ENCODE measurements at regions not wholly inside any gene's neighbourhood (a gene's known extent, or its start where the extent isn't known, plus 50 kb on each side); places are given as distances from the start of the nearest gene placed in this dataset.

DNA sequence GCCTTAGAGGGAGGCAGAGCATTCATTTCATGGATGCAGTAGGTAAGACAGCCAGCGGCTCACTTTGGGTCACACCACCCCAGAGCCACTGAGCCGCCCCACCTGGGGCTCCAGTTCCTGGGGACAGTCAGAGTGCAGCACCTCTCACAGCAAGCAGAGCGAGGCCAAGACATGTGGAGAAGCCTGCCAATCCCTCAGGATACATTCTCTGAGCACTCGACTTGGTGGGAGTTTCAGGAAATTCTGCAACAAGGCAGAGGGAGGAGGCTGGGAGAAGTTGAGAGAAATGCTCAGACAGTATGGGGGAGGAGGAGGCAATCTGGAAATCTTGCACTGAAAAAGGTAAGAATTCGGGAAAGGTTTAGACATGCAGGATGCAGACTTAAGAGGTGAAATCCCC lies 60.8 kb upstream of the WLS start:
- DNase-seq (ENCODE audit: low spot score), result peak; percentile 20

DNA sequence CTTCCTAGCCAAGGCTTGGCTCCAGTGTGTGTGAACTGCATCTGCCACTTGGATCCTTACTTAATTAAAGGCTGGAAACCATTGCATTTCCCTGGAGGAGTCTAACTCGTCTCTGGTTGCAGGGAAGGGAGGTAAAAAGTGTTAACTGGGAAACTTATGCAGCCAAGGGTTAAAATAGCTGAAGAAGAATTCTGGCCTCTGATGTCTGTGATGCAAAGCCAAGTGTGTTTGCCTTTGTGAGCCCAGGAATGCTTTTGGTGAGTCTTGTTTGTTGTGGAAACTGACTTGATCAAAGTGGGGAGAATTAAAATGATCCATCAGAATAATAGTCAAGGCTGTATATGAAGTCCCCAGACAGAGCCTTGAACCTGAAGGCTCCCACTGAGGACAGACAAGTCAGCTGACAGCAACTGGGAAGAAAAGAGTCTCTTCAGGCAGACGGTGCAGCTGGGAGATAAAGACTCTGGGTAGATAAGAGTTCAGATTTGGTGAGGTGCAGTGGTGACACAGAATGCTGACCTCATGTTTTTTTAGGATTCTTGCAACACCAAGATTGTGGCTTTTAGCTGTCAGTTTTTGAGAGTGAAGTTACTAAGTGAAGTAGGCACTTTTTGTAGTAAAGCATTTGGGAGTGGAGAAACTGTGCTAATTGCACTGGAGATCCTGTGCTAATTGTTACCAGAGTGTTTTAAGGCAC lies 59.5 kb upstream of the WLS start:
- peak; percentile 24 for DNase-seq (ENCODE audit: low spot score)

DNA sequence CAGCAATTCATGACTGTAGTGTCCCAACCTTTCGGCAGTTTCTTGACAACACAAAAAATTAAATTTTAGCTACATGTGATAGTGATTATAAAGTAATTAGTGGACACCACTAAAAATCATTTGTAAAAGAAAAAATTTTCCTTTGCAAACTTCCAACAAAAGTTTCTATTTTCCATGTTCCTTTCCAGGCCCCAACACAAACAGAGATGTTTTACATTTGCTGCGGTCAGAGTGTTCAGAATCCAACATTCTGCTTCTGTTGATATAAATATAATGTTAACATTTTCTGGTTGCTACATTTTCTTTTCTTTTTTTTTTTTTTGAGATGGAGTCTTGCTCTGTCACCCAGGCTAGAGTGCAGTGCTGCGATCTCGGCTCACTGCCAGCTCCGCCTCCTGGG lies 54.9 kb upstream of the WLS start:
- no peak for DNase-seq (ENCODE audit: low spot score)

DNA sequence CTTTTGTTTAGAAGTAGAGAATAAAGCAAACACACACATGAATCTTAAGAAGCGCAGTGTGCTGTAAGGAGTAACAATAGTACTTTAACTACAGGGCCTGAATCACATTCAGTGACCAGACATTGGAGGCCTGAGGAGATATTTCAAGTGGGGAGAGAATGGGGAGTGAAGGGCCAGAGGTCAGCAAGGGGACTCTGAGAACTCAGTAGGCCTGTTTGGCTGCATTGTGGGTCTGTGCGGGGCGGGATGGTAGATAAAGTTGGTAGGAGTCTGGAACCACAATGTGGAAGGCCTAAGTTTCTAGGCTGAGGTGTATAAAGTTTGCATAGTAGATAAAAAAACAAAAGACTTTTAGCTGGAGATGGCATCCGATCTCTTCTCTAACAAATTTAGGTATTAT lies 52.7 kb upstream of the WLS start:
- DNase-seq (ENCODE audit: low spot score), result no peak

DNA sequence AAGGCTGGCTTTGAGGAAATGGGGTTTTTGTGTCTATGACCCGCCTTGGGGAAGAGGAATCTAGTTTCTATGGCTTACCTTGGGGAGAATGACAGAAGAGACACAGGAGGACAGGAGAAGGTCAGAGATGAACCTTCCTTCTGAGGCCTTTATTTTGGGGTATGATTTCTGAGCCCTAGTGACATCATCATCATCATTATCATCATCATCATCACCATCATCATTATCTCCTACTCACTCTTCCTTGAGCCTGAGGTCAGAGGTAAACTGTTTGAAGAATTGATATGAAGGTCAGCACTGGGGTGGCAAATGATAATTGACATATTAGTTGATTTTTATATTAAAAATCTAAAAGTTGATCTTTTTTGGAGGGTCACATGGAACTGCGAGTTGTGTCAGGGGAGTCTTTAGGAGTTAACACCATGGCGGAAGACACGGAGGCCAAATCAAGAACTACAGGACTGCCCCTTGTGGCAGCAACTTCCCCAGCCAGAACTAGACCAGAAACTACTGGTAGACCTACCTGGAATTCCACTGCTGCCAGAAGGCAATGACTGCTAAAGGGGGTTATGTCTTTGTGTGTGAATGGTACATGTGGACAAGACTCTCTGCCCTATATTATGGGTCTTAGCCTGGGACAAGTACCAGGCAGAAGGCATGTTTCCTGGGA lies 49.8 kb upstream of the WLS start:
- no peak for DNase-seq (ENCODE audit: low spot score)
